CD4-positive, alpha-beta T cell treated with Interleukin-6 for 4 hours (primary cell): ENCODE measurements at regions not wholly inside any gene's neighbourhood (a gene's known extent, or its start where the extent isn't known, plus 50 kb on each side); places are given as distances from the start of the nearest gene placed in this dataset.
"Not testable (repeated sequence)": the region's sequence is repeated elsewhere in the genome, so short reads cannot be mapped to it uniquely, and the experiment has no call there.

Source experiments
- DNase-seq: peaks from one replicate; pipeline ENCODE4 v3.0.0-alpha.2; 2020; ENCODE audit warnings: mixed read lengths

- DNase-seq = no peak
These were observed 99.7 kb upstream of the CXorf66 start for GRCh38 chrX:140064993-140065392.

GRCh38 chrX:140057001-140057411 lies 91.7 kb upstream of the CXorf66 start:
- peak; percentile 60 for DNase-seq

- no peak for DNase-seq
These were observed 88.5 kb upstream of the CXorf66 start for GRCh38 chrX:140053846-140054245.

- no peak for DNase-seq
These were observed 85.6 kb upstream of the CXorf66 start for GRCh38 chrX:140050906-140051305.

- no peak for DNase-seq
These were observed 75.1 kb upstream of the CXorf66 start for GRCh38 chrX:140040386-140040785.

GRCh38 chrX:140038842-140039241 lies 73.5 kb upstream of the CXorf66 start:
- DNase-seq = no peak

- no peak for DNase-seq
These were observed 69.6 kb upstream of the CXorf66 start for GRCh38 chrX:140034916-140035315.

GRCh38 chrX:140022482-140022881 lies 57.2 kb upstream of the CXorf66 start:
- DNase-seq = no peak

- DNase-seq = not testable (repeated sequence)
These were observed 53.8 kb upstream of the CXorf66 start for GRCh38 chrX:140019134-140019533.
